Loucy (cell line): ENCODE measurements at regions not wholly inside any gene's neighbourhood (a gene's known extent, or its start where the extent isn't known, plus 50 kb on each side); places are given as distances from the start of the nearest gene placed in this dataset.

Experiments used
- H2AFZ ChIP-seq: fragments of 200-600 bp; sonication (generic); 2 replicates; pipeline ENCODE4 v1.6.0; 2016; ENCODE audit warnings: antibody characterized with exemption, mild to moderate bottlenecking, low read length, moderate library complexity
- H3F3A ChIP-seq: fragments of 200-600 bp; 2 replicates; pipeline ENCODE4 v1.6.0; 2016; ENCODE audit warnings: antibody characterized with exemption, low read depth, mild to moderate bottlenecking
- H3K27me3 ChIP-seq: fragments of 200-600 bp; sonication (generic); 2 replicates; pipeline ENCODE4 v1.6.1; 2014; ENCODE audit warnings: low read length, mild to moderate bottlenecking; ENCODE audit not compliant: insufficient read depth, poor library complexity, severe bottlenecking
- H3K36me3 ChIP-seq: fragments of 200-600 bp; sonication (generic); 2 replicates; pipeline ENCODE4 v1.6.1; 2016; ENCODE audit warnings: low read length; ENCODE audit not compliant: insufficient read depth
- H3K4me1 ChIP-seq: fragments of 200-600 bp; sonication (generic); 2 replicates; pipeline ENCODE4 v1.5.1; 2014; ENCODE audit warnings: low read length, mild to moderate bottlenecking; ENCODE audit not compliant: insufficient read depth, poor library complexity, severe bottlenecking
- H3K4me2 ChIP-seq: fragments of 200-600 bp; sonication (generic); 2 replicates; pipeline ENCODE4 v1.6.0; 2014; ENCODE audit warnings: antibody characterized with exemption, low read length, low read depth, mild to moderate bottlenecking; ENCODE audit not compliant: poor library complexity, severe bottlenecking
- H3K4me3 ChIP-seq: fragments of 200-600 bp; sonication (generic); 2 replicates; pipeline ENCODE4 v1.5.1; 2014; ENCODE audit warnings: low read length, mild to moderate bottlenecking, mixed read lengths; ENCODE audit not compliant: poor library complexity, severe bottlenecking
- H3K79me2 ChIP-seq: fragments of 200-600 bp; sonication (generic); 2 replicates; pipeline ENCODE4 v1.6.1; 2014; ENCODE audit warnings: low read length; ENCODE audit not compliant: insufficient read depth
- H3K9ac ChIP-seq: fragments of 200-600 bp; sonication (generic); 2 replicates; pipeline ENCODE4 v1.6.0; 2014; ENCODE audit warnings: mild to moderate bottlenecking, low read depth, low read length, moderate library complexity; ENCODE audit not compliant: poor library complexity, severe bottlenecking
- H3K9me2 ChIP-seq: fragments of 200-600 bp; sonication (generic); replicated peaks from 2 replicates; pipeline ENCODE4 v1.6.1; 2016; ENCODE audit warnings: low read depth, low read length, mixed read lengths
- H3K9me3 ChIP-seq: fragments of 200-600 bp; sonication (generic); 2 replicates; pipeline ENCODE4 v1.6.1; 2014; ENCODE audit warnings: mild to moderate bottlenecking, antibody characterized with exemption, low read length, low read depth; ENCODE audit not compliant: insufficient read depth
- H4K20me1 ChIP-seq: fragments of 200-600 bp; sonication (generic); 2 replicates; pipeline ENCODE4 v1.6.0; 2014; ENCODE audit warnings: antibody characterized with exemption, low read length, mild to moderate bottlenecking; ENCODE audit not compliant: insufficient read depth, poor library complexity, severe bottlenecking
- CTCF ChIP-seq: fragments of 200-600 bp; sonication (generic); conservative IDR thresholded peaks from 2 replicates; pipeline ENCODE4 v1.5.1; 2014; ENCODE audit warnings: mild to moderate bottlenecking, antibody characterized with exemption, low read length
- EZH2phosphoT487 ChIP-seq: fragments of 200-600 bp; IDR thresholded peaks from 2 replicates; pipeline ENCODE4 v1.6.1; 2018; ENCODE audit warnings: antibody characterized with exemption, mild to moderate bottlenecking, moderate library complexity, borderline replicate concordance

GRCh38 chr1:192489748-192490147 is 85.8 kb upstream of the RGS1 start:
- H3K4me1 ChIP-seq, result no peaks in the 10 kb centered on the region
- H3K9ac ChIP-seq, result no peak overlapping the region
- no peak overlapping the region for H2AFZ ChIP-seq
- no peaks in the 10 kb centered on the region for H3K9me3 ChIP-seq
- H3K27me3 ChIP-seq, result no peaks in the 10 kb centered on the region
- no peaks in the 10 kb centered on the region for H4K20me1 ChIP-seq
- no peaks in the 10 kb centered on the region for H3K36me3 ChIP-seq
- TF ChIP-seq CTCF, result no peak
- TF ChIP-seq EZH2phosphoT487, result no peak
- no peaks in the 10 kb centered on the region for H3K9me2 ChIP-seq
- H3K4me2 ChIP-seq, result no peak overlapping the region
- no peak overlapping the region for H3K4me3 ChIP-seq
- no peaks in the 10 kb centered on the region for H3K79me2 ChIP-seq
- H3F3A ChIP-seq, result no peaks in the 10 kb centered on the region

- Histone ChIP-seq H3K4me3 (no peak overlapping the region), H3K27me3 (no peaks in the 10 kb centered on the region), H2AFZ (no peak overlapping the region), H3K4me2 (no peak overlapping the region), H3K9me3 (no peaks in the 10 kb centered on the region), H3K4me1 (no peaks in the 10 kb centered on the region), H3F3A (no peaks in the 10 kb centered on the region), H3K36me3 (no peaks in the 10 kb centered on the region), H3K9me2 (no peaks in the 10 kb centered on the region), H4K20me1 (no peaks in the 10 kb centered on the region), H3K9ac (no peak overlapping the region), H3K79me2 (no peaks in the 10 kb centered on the region)
- no peak for TF ChIP-seq CTCF
- no peak for TF ChIP-seq EZH2phosphoT487
These were observed 83.6 kb upstream of the RGS1 start for GRCh38 chr1:192491804-192492554.

- no peak overlapping the region for H3K9ac ChIP-seq
- no peaks in the 10 kb centered on the region for H3K9me3 ChIP-seq
- no peak overlapping the region for H3K4me2 ChIP-seq
- H3K4me1 ChIP-seq, result no peaks in the 10 kb centered on the region
- no peaks in the 10 kb centered on the region for H3K9me2 ChIP-seq
- no peaks in the 10 kb centered on the region for H3K79me2 ChIP-seq
- H3K27me3 ChIP-seq, result no peaks in the 10 kb centered on the region
- no peaks in the 10 kb centered on the region for H3F3A ChIP-seq
- no peaks in the 10 kb centered on the region for H4K20me1 ChIP-seq
- TF ChIP-seq EZH2phosphoT487 (no peak), CTCF (no peak)
- no peaks in the 10 kb centered on the region for H3K36me3 ChIP-seq
- H2AFZ ChIP-seq, result no peak overlapping the region
- no peak overlapping the region for H3K4me3 ChIP-seq
These were observed 82.0 kb upstream of the RGS1 start for GRCh38 chr1:192493584-192493983.
